Natural killer cell (primary cell): ENCODE measurements at regions not wholly inside any gene's neighbourhood (a gene's known extent, or its start where the extent isn't known, plus 50 kb on each side); places are given as distances from the start of the nearest gene placed in this dataset.

ENCODE experiments used
- ATAC-seq, 3 donors: fragments of 150-1000 bp in 2 of 3; fragments of 200-7000 bp in 1 of 3; cut with Tn5 transposase; 1 replicate in 1 of 3; 2 replicates in 2 of 3; pipeline ENCODE4 v1.10.0; 2021; ENCODE audit warnings: mild to moderate bottlenecking in 2 of 3, moderate library complexity in 2 of 3
- DNase-seq, 2 donors: peaks; one replicate each; pipeline versions ENCODE4 v3.0.0 to v3.0.0-alpha.2; 2013 to 2021; ENCODE audit warnings: mixed read lengths in 1 of 2
- H3K27ac ChIP-seq: one replicate; pipeline ENCODE4 v1.5.1; 2013; ENCODE audit warnings: mild to moderate bottlenecking, low read length
- H3K27me3 ChIP-seq: one replicate; pipeline ENCODE4 v1.6.1; 2013; ENCODE audit warnings: low read length; ENCODE audit not compliant: control insufficient read depth, insufficient read depth
- H3K36me3 ChIP-seq: one replicate; pipeline ENCODE4 v1.6.1; 2013; ENCODE audit warnings: low read length; ENCODE audit not compliant: control insufficient read depth, insufficient read depth
- H3K4me1 ChIP-seq: one replicate; pipeline ENCODE4 v1.6.1; 2013; ENCODE audit warnings: low read length; ENCODE audit not compliant: control insufficient read depth, insufficient read depth
- H3K4me3 ChIP-seq: one replicate; pipeline ENCODE4 v1.5.1; 2013; ENCODE audit warnings: low read length
- H3K9me3 ChIP-seq: one replicate; pipeline ENCODE4 v1.6.1; 2013; ENCODE audit warnings: low read length; ENCODE audit not compliant: control insufficient read depth, insufficient read depth
- H3K27ac Mint-ChIP-seq, 2 donors: one replicate each; pipeline ENCODE4 v1.8.0; 2022; ENCODE audit warnings: mild to moderate bottlenecking in 2 of 2, mixed read lengths in 2 of 2, moderate library complexity in 1 of 2
- H3K27me3 Mint-ChIP-seq, 2 donors: one replicate each; pipeline ENCODE4 v1.8.0; 2022; ENCODE audit warnings: low read depth in 2 of 2, mixed read lengths in 2 of 2
- H3K36me3 Mint-ChIP-seq: one replicate; pipeline ENCODE4 v1.8.0; 2022; ENCODE audit warnings: mixed read lengths
- H3K4me1 Mint-ChIP-seq, 2 donors: one replicate each; pipeline ENCODE4 v1.8.0; 2022; ENCODE audit warnings: mixed read lengths in 2 of 2
- H3K4me3 Mint-ChIP-seq: one replicate; pipeline ENCODE4 v1.8.0; 2022; ENCODE audit warnings: mild to moderate bottlenecking, moderate library complexity, mixed read lengths
- H3K9me3 Mint-ChIP-seq, 2 donors: one replicate each; pipeline ENCODE4 v1.8.0; 2022; ENCODE audit warnings: mixed read lengths in 2 of 2
- CTCF ChIP-seq: fragments of 200-600 bp; IDR thresholded peaks from one replicate; pipeline ENCODE4 v1.8.0; 2022; ENCODE audit warnings: antibody characterized with exemption
- WGBS: methylation state at CpG from one replicate; pipeline ENCODE4 v1.1.7; 2013; ENCODE audit warnings: missing lambda C conversion rate; ENCODE audit not compliant: insufficient coverage; 5-methylcytosine and 5-hydroxymethylcytosine counted together
- intact Hi-C: fragments of 100-400 bp; cut with micrococcal nuclease; formaldehyde crosslinking; loops from one replicate; pipeline ENCODE4 v1.14.2; 2022

GRCh38 chr10:131002031-131002861 is 309.3 kb downstream of the TCERG1L start:
- Histone ChIP-seq H3K27ac (no peak overlapping the region), H3K27me3 (no peaks in the 10 kb centered on the region), H3K9me3 (peaks cover 3% of the 10 kb centered on the region), H3K4me3 (no peak overlapping the region), H3K36me3 (no peaks in the 10 kb centered on the region), H3K4me1 (no peaks in the 10 kb centered on the region)
- TF ChIP-seq CTCF = no peak
- ATAC-seq (no peak), DNase-seq (no peak)
- H3K9me3 Mint-ChIP-seq = no peaks in the 10 kb centered on the region
- no peaks in the 10 kb centered on the region for H3K36me3 Mint-ChIP-seq
- no peak overlapping the region for H3K27ac Mint-ChIP-seq
- H3K27me3 Mint-ChIP-seq = peaks cover 0 to 2% of the 10 kb centered on the region in 2 donors
- 41% methylated on average over 11 of the region's 12 CpGs for WGBS
- no peak overlapping the region for H3K4me3 Mint-ChIP-seq
- H3K4me1 Mint-ChIP-seq = no peaks in the 10 kb centered on the region
- intact Hi-C loops = no loop called here

- ATAC-seq = no peak
- TF ChIP-seq CTCF = no peak
- H3K27ac ChIP-seq = no peak overlapping the region
Observed at GRCh38 chr10:131003455-131003854, 308.1 kb downstream of the TCERG1L start.

GRCh38 chr10:131004276-131004675 is 307.2 kb downstream of the TCERG1L start:
- no peaks in the 10 kb centered on the region for H3K36me3 Mint-ChIP-seq
- no peaks in the 10 kb centered on the region for H3K4me1 ChIP-seq
- H3K4me1 Mint-ChIP-seq = no peaks in the 10 kb centered on the region
- H3K27ac Mint-ChIP-seq = no peak overlapping the region
- no peaks in the 10 kb centered on the region for H3K9me3 Mint-ChIP-seq
- intact Hi-C loops = no loop called here
- WGBS = 85% methylated on average over 2 of the region's 2 CpGs
- no peak overlapping the region for H3K27ac ChIP-seq
- no peak overlapping the region for H3K4me3 ChIP-seq
- H3K27me3 Mint-ChIP-seq = no peaks in the 10 kb centered on the region
- DNase-seq = no peak
- H3K27me3 ChIP-seq = no peaks in the 10 kb centered on the region
- H3K9me3 ChIP-seq = peaks cover 3% of the 10 kb centered on the region
- no peak overlapping the region for H3K4me3 Mint-ChIP-seq
- no peaks in the 10 kb centered on the region for H3K36me3 ChIP-seq
- no peak for ATAC-seq
- no peak for TF ChIP-seq CTCF

More at GRCh38 chr10:131003455-131003854, 308.1 kb downstream of the TCERG1L start:
- Mint-ChIP-seq H3K4me1 (no peaks in the 10 kb centered on the region), H3K27me3 (no peaks in the 10 kb centered on the region), H3K36me3 (no peaks in the 10 kb centered on the region), H3K27ac (no peak overlapping the region), H3K4me3 (no peak overlapping the region), H3K9me3 (no peaks in the 10 kb centered on the region)
- no peaks in the 10 kb centered on the region for H3K27me3 ChIP-seq
- intact Hi-C loops = no loop called here
- no peaks in the 10 kb centered on the region for H3K4me1 ChIP-seq
- 84% methylated on average over 4 of the region's 4 CpGs for WGBS
- no peaks in the 10 kb centered on the region for H3K36me3 ChIP-seq
- no peak overlapping the region for H3K4me3 ChIP-seq
- DNase-seq = no peak
- H3K9me3 ChIP-seq = peaks cover 3% of the 10 kb centered on the region
